Amygdala (tissue), 56 donors: ENCODE measurements at regions not wholly inside any gene's neighbourhood (a gene's known extent, or its start where the extent isn't known, plus 50 kb on each side); places are given as distances from the start of the nearest gene placed in this dataset.
"Not testable (repeated sequence)": the region's sequence is repeated elsewhere in the genome, so short reads cannot be mapped to it uniquely, and the experiment has no call there.

Source experiments
- DNase-seq, 56 donors: peaks; one replicate each; lab custom pipeline; 2025; lab: John Stamatoyannopoulos, UW

DNA sequence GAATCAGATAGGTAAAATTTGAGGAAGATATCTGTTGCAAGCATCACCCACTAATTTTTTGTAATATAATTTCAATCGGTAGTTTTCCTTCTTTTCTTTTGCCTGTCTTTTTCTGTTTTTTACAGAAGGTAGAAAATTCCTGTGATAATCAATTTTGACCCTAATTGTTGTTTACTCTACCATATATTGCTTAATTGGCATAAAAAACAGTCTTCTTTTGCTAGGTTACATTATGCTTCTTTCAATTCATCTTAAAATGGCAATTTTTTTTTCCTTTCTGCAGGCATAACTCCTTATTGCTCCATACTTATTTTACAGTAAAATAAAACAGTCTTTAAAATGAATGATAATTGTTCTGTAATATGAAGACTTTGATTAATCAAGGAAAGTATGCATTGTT lies 286.2 kb upstream of the LRP1B start:
- DNase-seq: no peak

DNA sequence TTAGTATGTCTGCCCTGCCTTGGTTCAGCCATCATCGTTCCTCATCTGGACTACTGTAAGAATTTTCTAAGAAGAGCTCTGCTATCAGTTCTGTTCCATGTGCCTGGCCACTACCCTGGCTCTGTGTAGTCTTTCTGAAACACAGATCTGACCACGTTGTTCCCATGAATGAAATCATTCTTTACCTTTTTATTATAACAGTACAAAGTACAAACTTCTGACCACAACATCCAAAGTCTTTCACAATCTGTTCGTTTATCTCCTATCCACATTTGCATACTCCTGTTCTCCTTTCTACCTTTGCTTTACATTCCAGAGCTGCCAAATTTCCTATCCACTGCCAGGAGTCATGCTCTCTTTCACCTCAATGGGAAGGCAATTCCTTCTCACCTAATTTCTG lies 284.6 kb upstream of the LRP1B start:
- DNase-seq: no peak

- DNase-seq: no peak
Measured at GRCh38 chr2:142398212-142398611, 267.4 kb upstream of the LRP1B start.

- no peak for DNase-seq
Measured at GRCh38 chr2:142395291-142395690, 264.5 kb upstream of the LRP1B start.

- no peak for DNase-seq
Measured at GRCh38 chr2:142380372-142380771, 249.6 kb upstream of the LRP1B start.

GRCh38 chr2:142362069-142362468 lies 231.3 kb upstream of the LRP1B start:
- not testable (repeated sequence) for DNase-seq

DNA sequence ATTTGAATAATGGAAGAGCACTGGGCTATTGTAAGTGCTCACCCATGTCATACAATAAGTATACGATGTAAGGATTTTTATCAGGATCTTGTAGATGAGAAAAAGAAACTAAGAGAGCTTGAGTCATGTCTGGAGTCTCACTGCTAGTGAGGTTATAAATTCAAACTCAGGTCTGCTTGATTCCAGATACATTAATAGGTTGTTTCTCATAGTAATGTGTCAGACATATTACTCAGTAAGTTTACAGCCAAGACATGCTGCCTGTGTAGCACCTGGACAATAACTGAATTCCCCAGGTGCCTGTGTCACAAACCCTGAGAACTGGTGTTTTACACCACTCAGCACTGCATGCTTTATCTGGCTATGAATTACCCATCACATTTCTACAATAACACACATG lies 216.9 kb upstream of the LRP1B start:
- DNase-seq: no peak

GRCh38 chr2:142339261-142339660 lies 208.4 kb upstream of the LRP1B start:
- no peak for DNase-seq

GRCh38 chr2:142332196-142332595 lies 201.4 kb upstream of the LRP1B start:
- no peak for DNase-seq

GRCh38 chr2:142330458-142330857 lies 199.6 kb upstream of the LRP1B start:
- DNase-seq: no peak

DNA sequence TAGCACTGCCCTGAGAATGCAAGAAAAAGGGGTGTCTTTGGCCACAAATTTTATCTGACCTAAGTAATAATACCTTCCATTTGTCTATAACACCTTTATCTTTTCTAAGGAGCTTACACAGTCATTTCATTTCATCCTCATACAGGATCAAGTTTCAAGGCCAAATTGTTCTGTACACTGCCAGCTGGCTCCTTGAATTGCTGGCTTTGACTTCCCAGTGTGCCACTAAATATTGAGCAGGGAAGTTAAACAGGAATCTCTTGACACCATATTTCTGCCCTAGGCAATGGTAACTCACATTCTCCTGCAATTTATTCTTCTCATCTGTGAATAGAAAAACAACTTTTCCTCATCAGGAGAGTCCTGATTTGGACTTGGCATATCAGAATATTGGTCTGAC lies 195.1 kb upstream of the LRP1B start:
- no peak for DNase-seq

DNA sequence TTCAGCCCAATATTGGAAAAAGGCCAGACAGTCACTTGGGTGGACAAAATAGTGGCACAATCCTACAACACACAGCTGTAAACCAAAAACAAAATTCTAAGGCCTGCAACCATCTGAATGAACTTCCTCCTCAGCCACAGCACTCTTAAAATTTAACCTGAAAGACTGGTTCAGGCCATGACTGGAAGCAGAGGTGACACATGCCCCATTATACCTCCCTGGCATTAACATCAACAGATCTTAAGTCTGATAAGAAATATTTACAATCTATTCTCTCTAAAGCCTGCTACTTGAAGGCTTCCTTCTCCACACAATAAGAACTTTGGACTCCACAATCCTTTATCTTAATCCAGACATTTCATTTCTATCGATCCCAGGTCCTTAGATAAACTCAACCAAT lies 192.4 kb upstream of the LRP1B start:
- no peak for DNase-seq

GRCh38 chr2:142321706-142322280 lies 191.0 kb upstream of the LRP1B start:
- no peak for DNase-seq

DNA sequence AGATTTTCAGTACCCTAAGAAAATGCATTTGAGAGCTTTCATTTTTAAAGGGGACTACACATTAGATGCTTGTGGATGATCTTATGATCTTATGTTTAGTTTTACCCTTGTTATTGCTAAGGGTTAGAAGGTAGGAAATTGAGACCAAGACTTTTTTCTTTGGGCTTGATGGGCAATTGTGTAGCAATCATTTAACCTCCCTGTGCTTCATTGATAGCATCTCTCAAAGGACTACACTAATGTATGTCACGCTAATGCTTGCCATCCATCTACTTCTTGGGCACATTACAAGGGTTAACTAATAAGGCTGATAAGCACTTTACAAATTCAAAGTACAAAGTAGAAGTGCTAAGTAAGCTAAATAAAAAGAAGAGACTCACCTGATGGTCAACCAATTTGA lies 189.3 kb upstream of the LRP1B start:
- no peak for DNase-seq

GRCh38 chr2:142316049-142316448 lies 185.2 kb upstream of the LRP1B start:
- no peak for DNase-seq

- DNase-seq: no peak
Measured at GRCh38 chr2:142315346-142315745, 184.5 kb upstream of the LRP1B start.

DNA sequence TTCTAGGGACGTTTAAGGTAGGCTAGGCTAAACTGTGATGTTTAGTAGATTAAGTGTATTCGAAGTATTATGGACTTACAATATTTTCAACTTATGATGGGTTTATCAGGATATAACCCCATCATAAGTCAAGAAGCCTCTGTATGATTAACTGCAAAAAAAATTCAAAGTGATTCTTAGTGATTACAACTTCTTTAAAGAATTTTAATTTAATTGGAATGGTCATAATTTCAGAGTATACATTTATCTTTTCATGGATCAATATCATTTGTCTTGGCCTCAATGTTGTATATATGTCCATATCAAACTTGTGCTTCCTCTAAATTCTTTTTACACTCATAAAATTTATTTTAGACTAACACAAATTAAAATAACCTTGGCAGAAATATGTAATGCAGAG lies 183.3 kb upstream of the LRP1B start:
- DNase-seq: no peak

DNA sequence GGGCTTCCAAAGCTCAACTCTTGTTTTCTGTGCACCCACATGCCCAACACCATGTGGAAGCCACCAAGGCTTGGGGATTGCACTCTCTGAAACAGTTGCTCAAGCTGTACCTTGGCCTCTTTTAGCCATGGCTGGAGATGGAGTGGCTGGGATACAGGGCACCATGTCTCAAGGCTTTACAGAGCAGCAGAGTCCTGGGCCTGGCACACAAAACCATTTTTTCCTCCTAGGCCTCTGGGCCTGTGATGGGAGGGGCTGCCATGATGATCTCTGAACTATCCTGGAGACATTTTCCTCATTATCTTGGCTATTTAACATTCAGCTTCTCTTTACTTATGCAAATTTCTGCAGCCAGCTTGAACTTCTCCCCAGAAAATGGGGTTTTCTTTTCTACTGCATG lies 179.7 kb upstream of the LRP1B start:
- DNase-seq: no peak

DNA sequence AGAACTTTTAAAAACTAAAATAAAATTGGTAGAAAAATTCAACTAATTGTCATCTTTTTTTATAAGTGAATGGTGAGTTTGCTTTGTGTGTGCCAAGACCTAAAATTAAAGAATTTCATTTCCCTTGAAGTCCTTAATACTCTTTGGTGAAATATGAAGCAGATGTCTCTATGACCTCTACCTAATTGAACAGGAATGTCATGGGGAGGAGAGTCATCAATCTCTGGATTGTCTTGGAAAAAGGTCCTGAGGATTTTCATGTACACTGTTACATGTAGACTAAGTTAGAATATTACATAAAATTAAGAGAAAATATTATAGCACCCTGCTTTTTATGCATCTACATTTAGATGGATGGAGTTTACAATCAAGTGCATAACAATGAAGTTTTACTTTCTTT lies 177.9 kb upstream of the LRP1B start:
- no peak for DNase-seq

DNA sequence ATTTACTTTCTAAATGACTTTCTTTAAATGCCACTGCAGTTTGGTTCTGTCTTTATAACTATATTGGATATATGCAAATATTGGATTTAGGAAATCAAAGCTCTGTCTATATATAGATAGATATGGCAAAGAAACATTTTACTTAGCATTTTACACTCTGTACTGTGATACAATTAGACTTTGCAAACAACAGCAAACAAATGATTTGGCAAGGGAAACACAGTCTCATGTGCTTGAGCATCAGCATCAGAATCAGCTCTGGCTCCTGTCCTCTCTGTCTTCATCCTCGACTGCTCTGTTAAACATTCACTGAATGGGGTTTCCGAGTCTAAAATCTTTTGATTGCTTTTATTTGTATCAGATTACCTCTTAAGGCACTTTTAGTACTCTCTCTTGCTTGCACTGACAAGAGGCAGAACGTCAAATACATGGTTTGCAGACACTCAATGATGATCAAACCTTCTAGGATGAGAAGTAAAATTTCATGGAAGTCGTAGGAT lies 176.8 kb upstream of the LRP1B start:
- DNase-seq: no peak

- DNase-seq: no peak
Measured at GRCh38 chr2:142307086-142307485, 176.3 kb upstream of the LRP1B start.

- no peak for DNase-seq
Measured at GRCh38 chr2:142306131-142306530, 175.3 kb upstream of the LRP1B start.

DNA sequence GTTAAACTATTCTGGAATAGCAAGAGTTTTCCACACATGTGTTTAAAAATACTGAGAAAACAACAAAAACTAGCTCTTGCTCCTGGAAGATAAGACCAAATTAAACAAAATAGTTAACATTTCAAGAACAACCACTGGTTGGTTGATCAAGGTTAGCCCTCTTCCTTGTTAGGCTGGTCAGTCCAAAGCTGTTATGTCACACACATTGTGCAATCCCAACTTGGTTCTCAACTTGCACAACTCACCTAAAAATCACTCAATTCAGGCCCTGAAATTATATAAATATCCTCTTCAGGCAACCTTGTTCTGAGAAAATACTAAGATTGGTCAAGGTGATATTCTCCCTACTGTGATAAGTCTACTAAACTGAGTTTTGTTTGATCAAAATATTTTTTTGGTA lies 169.7 kb upstream of the LRP1B start:
- DNase-seq: no peak
